HG02798 (cell line): ENCODE measurements at regions not wholly inside any gene's neighbourhood (a gene's known extent, or its start where the extent isn't known, plus 50 kb on each side); places are given as distances from the start of the nearest gene placed in this dataset.

ENCODE experiments used
- ATAC-seq: cut with Tn5 transposase; IDR thresholded peaks from one replicate; pipeline ENCODE4 v1.9.1; 2021; ENCODE audit warnings: mild to moderate bottlenecking; ENCODE audit not compliant: unreplicated experiment, poor library complexity

- no peak for ATAC-seq
These were observed 1194.8 kb downstream of the BCL11B start for GRCh38 chr14:98077176-98077575.

- no peak for ATAC-seq
These were observed 1189.2 kb downstream of the BCL11B start for GRCh38 chr14:98082833-98083232.

GRCh38 chr14:98085751-98086150 lies 1186.2 kb downstream of the BCL11B start:
- ATAC-seq = no peak

- no peak for ATAC-seq
These were observed 1178.9 kb downstream of the BCL11B start for GRCh38 chr14:98093111-98093510.

DNA sequence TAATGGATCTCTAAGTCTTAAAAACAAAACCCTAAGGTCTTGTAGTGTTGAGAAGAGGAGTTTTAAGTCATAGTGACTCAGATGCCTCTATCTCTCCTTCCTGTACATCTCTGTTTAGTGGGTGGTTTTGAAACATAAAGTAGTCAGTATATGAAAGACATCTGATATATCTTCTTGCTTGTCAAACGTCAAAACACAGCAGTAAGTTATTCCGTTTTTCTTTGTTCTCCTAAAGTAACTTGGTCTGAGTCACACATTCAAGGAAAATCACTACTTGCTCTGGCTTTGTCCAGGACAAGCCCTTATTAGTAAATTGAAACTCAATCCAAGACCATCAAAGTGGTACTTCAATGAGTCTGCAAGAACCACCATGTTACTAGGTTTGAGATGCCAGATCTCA lies 1172.5 kb downstream of the BCL11B start:
- no peak for ATAC-seq

DNA sequence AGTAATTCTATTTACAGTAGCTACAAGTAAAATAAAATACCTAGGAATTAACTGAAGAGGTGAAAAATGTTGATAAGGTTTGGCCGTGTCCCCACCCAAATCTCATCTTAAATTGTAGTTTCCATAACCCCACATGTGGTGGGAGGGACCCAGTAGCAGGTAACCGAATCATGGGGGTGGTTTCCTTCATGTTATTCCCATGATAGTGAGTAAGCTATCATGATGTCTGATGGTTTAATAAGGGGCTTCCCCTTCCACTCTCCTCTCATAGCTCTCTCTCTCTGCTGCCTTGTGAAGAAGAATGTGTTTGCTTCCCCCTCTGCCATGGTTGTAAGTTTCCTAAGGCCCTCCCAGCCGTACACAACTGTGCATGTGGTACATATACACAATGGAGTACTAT lies 1170.7 kb downstream of the BCL11B start:
- ATAC-seq = no peak

DNA sequence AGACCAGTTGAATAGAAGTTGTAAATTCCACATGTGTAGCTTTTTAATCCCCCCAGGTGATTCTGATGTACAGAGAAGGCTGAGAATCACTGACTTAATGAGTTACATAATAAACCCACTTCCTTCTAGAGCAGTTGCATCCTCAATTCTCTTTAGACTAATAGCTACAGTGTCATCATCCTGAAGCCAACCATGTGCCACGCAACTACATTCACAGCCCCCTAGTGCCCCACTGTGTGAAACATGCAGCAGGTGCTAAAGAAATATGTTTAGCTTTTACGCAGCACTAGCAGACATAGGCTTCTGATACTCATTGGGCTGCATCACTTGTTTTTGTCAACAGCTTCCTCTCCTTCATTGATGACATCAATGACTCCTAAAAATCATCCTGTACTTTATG lies 1168.3 kb downstream of the BCL11B start:
- ATAC-seq = no peak

DNA sequence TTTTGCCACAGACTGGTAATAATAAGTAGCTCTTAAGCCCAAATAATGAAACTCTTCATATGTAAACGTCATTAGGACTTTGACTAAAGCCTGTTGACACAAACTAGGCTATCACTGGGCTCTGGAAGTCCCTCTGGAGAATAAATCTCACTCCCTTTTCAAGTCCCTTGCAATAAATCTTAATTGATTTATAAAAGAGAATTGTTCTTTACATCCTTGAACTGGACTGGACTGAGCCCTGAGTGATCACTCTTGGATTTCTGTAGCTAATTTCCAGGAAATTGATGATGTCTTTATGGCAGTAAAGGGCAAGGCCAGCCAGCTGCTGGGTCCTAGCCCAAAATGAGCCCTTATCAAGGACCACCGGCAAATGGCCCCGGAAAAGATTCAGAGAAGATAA lies 1162.7 kb downstream of the BCL11B start:
- no peak for ATAC-seq

DNA sequence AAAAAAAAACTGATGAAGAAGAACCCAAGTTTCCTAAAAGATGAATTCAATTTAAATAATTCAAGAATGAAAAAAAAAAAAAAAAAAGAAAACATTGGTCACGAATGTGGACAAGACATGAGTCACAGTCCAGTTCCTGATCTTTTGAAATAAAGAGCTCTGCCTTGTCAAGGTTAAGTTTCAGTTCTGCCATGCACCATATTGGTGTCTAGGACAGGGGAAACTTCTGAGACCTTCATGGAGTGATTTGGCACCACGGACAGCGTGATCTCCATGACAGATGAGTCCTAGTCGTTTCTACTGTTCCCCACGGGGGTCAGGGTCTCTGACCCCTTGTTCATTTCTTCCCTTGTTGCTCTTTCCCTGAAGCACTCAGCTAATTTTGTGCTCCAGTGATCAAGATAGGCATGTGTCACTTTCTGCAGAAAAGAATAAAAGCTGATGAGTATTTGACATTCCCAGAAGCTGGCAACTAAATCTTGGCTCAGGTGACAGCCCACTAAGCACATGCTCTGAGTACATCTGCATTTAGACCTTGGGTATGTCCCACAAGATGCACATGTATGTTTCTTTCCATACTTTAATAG lies 1159.7 kb downstream of the BCL11B start:
- ATAC-seq = no peak

DNA sequence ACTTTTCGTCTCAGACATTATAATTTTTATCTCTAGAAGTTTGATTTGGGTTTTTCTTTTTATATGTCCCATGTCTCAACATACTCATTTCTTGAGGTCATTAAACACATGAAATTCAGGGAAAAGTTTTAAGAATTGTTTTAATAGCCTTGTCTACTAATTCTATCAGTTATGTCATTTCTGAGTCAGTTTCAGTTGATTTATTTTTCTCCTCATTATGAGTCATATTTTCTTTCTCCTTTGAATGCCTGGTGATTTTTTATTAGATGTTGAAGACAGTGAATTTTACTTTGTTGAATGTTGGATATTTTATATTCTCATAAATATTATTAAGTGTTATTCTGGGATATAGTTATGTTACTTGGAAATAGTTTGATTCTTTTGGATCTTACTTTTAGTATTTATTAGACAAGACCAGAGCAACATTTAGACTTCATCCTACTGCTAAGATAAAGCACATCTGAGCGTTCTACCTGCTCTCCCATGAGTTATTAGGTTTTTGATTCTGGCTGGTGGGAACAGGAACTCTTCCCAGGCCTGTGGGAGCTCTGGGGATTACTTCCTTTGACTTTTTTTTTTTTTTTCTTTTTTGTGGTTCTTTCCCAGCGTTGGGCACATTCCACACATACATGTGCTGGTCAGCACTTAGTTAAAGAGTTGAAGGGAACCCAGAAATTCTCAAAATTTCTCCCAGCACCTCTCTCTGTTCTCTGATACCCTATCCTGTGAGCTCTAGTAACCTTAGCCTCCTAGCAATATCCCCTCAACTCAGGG lies 1157.7 kb downstream of the BCL11B start:
- ATAC-seq = no peak

DNA sequence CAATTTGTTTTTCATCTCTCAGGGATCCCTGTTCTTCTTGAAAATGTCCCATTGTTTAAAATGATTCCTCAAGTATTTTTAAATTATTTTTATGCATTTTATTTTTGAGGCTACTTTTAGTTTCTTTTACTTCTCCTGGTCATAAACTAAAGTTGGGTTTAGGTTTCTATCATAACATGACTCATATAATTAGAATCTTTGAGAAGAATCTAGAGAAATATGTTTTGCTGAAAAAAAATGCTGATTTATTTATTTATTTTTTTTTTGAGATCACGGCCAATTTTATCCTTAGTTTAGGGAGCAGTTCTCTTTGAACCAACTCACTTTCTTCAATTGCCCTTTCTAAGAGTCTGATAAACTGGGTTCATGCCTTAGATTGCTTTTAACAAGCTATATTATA lies 1157.1 kb downstream of the BCL11B start:
- no peak for ATAC-seq

- ATAC-seq = no peak
These were observed 1153.2 kb downstream of the BCL11B start for GRCh38 chr14:98118749-98119148.

DNA sequence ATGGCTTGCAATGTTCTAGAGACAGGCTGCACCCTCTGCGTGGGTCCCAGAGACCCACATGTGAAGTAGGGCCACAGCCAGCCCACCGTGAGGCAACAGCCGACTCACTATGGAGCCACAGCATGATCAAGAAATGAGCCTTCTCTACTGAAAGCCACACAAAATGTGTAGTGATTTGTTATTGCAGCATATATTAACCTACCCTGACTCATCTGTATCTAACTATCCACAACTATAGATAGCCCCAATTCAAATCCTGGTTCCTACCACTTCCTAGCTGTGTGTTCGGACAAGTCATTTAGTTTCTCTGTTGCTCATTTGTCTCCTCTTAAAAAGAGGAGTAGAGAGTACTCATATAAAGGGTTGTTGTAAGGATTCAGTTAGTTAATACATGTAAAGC lies 1152.3 kb downstream of the BCL11B start:
- ATAC-seq = no peak

- ATAC-seq = no peak
These were observed 1151.0 kb downstream of the BCL11B start for GRCh38 chr14:98120831-98121464.

- ATAC-seq = no peak
These were observed 1149.5 kb downstream of the BCL11B start for GRCh38 chr14:98122527-98122926.

DNA sequence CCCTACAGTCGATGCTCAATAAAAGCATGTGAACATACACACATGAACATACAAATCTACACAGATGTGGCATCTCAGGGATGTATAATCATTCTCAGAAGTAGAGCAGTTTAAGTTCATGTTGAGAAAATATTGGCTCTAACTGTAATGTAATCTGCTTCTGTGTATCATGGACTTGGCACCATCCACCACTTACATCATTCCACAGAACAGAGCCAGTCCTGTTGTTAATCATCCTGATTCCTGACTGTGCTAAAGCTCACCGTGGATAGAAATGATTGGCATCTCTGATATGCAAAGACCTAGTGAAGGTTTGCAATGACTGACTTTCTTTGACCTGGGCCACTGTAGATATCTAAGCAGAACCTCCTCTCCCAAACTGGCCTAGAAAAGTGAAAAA lies 1141.3 kb downstream of the BCL11B start:
- no peak for ATAC-seq

- no peak for ATAC-seq
These were observed 1140.6 kb downstream of the BCL11B start for GRCh38 chr14:98131406-98131805.

- ATAC-seq = no peak
These were observed 1138.2 kb downstream of the BCL11B start for GRCh38 chr14:98133806-98134205.

DNA sequence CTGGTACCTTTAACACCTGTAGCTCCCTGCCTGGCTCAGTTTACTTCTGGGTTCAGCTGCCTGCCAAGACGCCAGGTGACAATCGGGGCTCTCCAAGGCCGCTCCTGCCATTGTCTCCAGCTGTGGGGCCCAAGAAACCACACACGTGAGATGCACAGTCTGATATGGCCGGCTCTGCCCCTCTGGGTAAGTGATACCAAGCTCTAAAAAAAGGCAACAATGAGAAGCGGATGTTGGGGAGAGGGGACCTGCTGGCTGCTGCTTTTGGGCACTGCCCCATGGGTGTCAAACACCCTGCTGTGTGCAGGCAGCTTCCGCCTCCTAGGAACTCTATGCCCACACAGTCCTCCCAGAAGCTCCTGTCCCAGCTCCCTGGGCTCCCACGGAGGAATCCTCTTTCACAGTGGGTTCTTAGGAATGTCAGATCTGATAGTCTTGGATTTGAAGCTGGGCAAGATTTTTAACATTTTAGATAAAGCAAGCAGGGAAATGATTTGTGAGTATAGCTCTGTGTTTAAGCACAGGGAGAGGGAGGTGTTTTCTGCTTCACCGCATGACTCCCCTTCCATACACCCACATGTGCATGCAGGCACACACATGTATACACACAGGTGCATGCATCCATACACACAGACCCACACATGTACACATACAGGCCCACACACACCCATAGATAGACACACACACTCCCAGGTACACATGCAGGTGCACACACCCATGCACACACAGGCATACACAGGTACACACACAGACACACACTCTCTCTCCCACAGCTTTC lies 1135.8 kb downstream of the BCL11B start:
- no peak for ATAC-seq

DNA sequence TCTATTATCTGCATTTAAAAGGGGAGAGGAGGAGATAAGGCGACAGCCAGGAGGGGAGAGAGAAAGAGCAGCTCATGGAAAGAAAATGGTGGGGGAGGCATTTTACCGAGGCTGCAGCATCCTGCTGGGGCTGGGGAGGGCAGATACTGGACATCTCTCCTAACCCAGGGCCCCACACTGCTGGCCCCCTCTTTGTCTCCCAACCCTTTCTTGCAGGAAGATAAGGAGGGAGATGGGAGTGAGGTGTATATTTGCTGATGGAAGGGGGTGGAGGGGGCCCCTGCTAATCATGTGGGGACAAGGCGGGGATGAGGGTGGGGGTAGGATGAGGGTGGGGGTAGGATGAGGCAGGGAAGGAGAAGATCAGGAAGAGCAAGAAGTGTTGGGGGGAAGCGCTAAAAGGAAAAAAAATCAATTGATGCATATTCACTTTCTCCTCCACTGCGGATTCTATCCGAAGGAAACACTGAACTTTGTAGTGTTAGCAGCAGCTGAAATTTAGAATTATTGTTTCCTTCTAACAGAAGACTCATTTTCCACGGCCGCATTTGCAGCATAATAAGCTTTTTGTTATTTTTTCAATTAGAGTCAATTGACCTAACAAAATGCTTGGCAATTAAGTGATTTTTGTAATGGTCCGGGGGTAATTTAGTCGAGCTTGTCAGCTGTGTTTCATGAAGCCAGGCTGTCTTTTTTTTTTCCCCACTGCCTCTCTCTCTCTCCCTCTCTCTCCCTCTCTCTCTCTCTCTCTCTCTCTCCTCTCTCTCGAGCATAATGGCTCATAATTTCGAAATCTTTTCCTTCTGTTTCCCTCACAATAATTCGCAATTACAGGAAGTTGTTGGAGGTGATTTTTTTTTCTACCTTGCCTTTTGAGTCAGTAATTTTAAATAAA lies 1134.6 kb downstream of the BCL11B start:
- ATAC-seq = no peak
